ENCODE measurements at regions not wholly inside any gene's neighbourhood (a gene's known extent, or its start where the extent isn't known, plus 50 kb on each side); places are given as distances from the start of the nearest gene placed in this dataset.
A peak's percentile ranks its signal among the peaks of the same experiment; 100 is the strongest.

- WGBS, 4 donors, result 82 to 100% (median 88%) methylated on average over 1 to 2 of the region's 2 CpGs
- Histone ChIP-seq H3K27ac (no peak overlapping the region), H3K4me1 (peaks cover 0 to 22% (median 2%) of the 10 kb centered on the region in 12 donors), H3K27me3 (no peaks in the 10 kb centered on the region), H3K4me3 (no peak overlapping the region), H3K36me3 (no peaks in the 10 kb centered on the region), H3K9me3 (no peaks in the 10 kb centered on the region)
- DNase-seq (no peak), ATAC-seq (no peak)
- TF ChIP-seq CTCF (IDR thresholded peaks at IDR 0.05) (no peak), POLR2A (IDR thresholded peaks at IDR 0.05) (no peak)
- intact Hi-C loops (cut with DNase I), result no loop called here
Observed at GRCh38 chr11:19458231-19458630, 217.5 kb upstream of the E2F8 start.

GRCh38 chr11:19455731-19456130 is 215.0 kb upstream of the E2F8 start:
- 64 to 86% (median 79%) methylated on average over 2 to 4 of the region's 4 CpGs for WGBS, 4 donors
- peak in 1 of 4 donors; percentile 32 for ATAC-seq

GRCh38 chr11:19453651-19454257 is 213.0 kb upstream of the E2F8 start:
- Histone ChIP-seq H3K27me3 (no peaks in the 10 kb centered on the region), H3K9me3 (no peaks in the 10 kb centered on the region), H3K27ac (peak overlapping the region in 1 of 12 donors; percentile 12), H3K4me1 (peaks cover 0 to 11% (median 0%) of the 10 kb centered on the region in 12 donors), H3K36me3 (no peaks in the 10 kb centered on the region), H3K4me3 (no peak overlapping the region)
- intact Hi-C loops (cut with DNase I), result no loop called here
- DNase-seq, result peak in 2 of 5 donors; percentile 17 to 44
- 65 to 76% (median 70%) methylated on average over 9 of the region's 9 CpGs for WGBS, 4 donors
- peak in 3 of 4 donors; percentile 34 to 68 (median 35) for ATAC-seq
- no peak for TF ChIP-seq POLR2A (IDR thresholded peaks at IDR 0.05)
- TF ChIP-seq CTCF (IDR thresholded peaks at IDR 0.05), result no peak

More at GRCh38 chr11:19455731-19456130, 215.0 kb upstream of the E2F8 start:
- no peak for TF ChIP-seq CTCF (IDR thresholded peaks at IDR 0.05)
- no peak for TF ChIP-seq POLR2A (IDR thresholded peaks at IDR 0.05)
- Histone ChIP-seq H3K36me3 (no peaks in the 10 kb centered on the region), H3K27ac (no peak overlapping the region), H3K9me3 (no peaks in the 10 kb centered on the region), H3K4me1 (peaks cover 0 to 13% (median 0%) of the 10 kb centered on the region in 12 donors), H3K4me3 (no peak overlapping the region), H3K27me3 (no peaks in the 10 kb centered on the region)
- intact Hi-C loops (cut with DNase I), result no loop called here
- DNase-seq, result peak in 3 of 5 donors; percentile 25 to 66 (median 48)

- H3K4me3 ChIP-seq, result no peak overlapping the region
- TF ChIP-seq POLR2A (IDR thresholded peaks at IDR 0.05), result no peak
- no peak for ATAC-seq
- DNase-seq, result no peak
- H3K36me3 ChIP-seq, result no peaks in the 10 kb centered on the region
- H3K27ac ChIP-seq, result no peak overlapping the region
- no peaks in the 10 kb centered on the region for H3K9me3 ChIP-seq
- H3K4me1 ChIP-seq, result peaks cover 0 to 11% (median 0%) of the 10 kb centered on the region in 12 donors
- intact Hi-C loops (cut with DNase I), result no loop called here
- no peaks in the 10 kb centered on the region for H3K27me3 ChIP-seq
Observed at GRCh38 chr11:19451609-19452008, 210.9 kb upstream of the E2F8 start.

- DNase-seq (no peak), ATAC-seq (no peak)
- no peak overlapping the region for H3K27ac ChIP-seq
- TF ChIP-seq POLR2A (IDR thresholded peaks at IDR 0.05) (no peak), CTCF (IDR thresholded peaks at IDR 0.05) (no peak)
- intact Hi-C loops (cut with DNase I), result no loop called here
- H3K27me3 ChIP-seq, result no peaks in the 10 kb centered on the region
- no peaks in the 10 kb centered on the region for H3K36me3 ChIP-seq
- no peaks in the 10 kb centered on the region for H3K9me3 ChIP-seq
- no peak overlapping the region for H3K4me3 ChIP-seq
- WGBS, 4 donors, result 84 to 95% (median 92%) methylated on average over 1 of the region's 1 CpG
- H3K4me1 ChIP-seq, result peaks cover 0 to 11% (median 0%) of the 10 kb centered on the region in 12 donors
Observed at GRCh38 chr11:19450282-19450681, 209.5 kb upstream of the E2F8 start.
